ENCODE measurements at regions not wholly inside any gene's neighbourhood (a gene's known extent, or its start where the extent isn't known, plus 50 kb on each side); places are given as distances from the start of the nearest gene placed in this dataset.

DNA sequence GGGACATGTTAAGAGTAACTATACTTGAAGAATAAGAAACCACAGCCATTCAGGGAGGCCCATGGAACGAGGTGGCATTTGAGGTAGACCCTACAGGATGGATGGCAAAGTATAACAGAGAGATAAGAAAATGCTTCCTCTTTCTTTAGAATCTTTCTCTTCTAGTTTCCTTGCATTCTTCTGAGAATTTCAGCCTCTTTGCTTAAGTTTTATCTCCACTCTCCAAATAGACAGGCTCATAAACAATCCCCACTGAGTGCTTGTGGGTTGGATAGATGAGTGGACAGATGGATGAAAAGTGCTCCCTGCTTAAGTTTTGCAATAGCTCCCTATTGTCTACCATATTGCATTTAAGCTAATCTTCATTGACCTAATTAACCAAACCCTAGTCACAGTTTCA, 103.7 kb downstream of the MEX3B start:
- TF ChIP-seq CTCF (IDR thresholded peaks at IDR 0.05): no peak
- no peak for TF ChIP-seq POLR2A (IDR thresholded peaks at IDR 0.05)
- no peak for TF ChIP-seq EP300 (IDR thresholded peaks at IDR 0.05)
